A549 (cell line): ENCODE measurements at regions not wholly inside any gene's neighbourhood (a gene's known extent, or its start where the extent isn't known, plus 50 kb on each side); places are given as distances from the start of the nearest gene placed in this dataset.

Source experiments
- ATAC-seq, 2 experiments: fragments of 200-7000 bp in 1 of 2; fragments of >200 bp in 1 of 2; cut with Nextera tagmentation in 1 of 2; cut with Tn5 transposase in 1 of 2; 3 replicates each; pipeline versions ENCODE4 v1.8.0 to v1.9.1; 2018 to 2020; ENCODE audit warnings: mild to moderate bottlenecking in 1 of 2, moderate library complexity in 1 of 2
- CTCF ChIA-PET: fragments of 300-600 bp; sonication (Branson Sonifier 250); formaldehyde crosslinking; extraction: SDS; loops from one replicate; lab custom pipeline; 2021; ENCODE audit warnings: antibody characterized with exemption, inconsistent platforms; lab: Yijun Ruan, JAX
- POLR2A ChIA-PET: fragments of 350-600 bp; formaldehyde crosslinking; extraction: SDS; loops from one replicate; lab custom pipeline; 2021; ENCODE audit warnings: antibody characterized with exemption, inconsistent platforms; lab: Yijun Ruan, JAX
- DNase-seq, 2 experiments: peaks; one replicate each; pipeline versions ENCODE4 v3.0.0 to v3.0.0-alpha.2; 2011 to 2016; ENCODE audit warnings: low read depth in 1 of 2, low spot score in 1 of 2
- FAIRE-seq: peaks from 2 replicates; lab custom pipeline; 2011; peaks lifted over from hg19 to GRCh38; lab: Jason Lieb, UNC
- H3K27ac ChIP-seq, 2 experiments: fragments of >200 bp; sonication (Bioruptor Twin); formaldehyde crosslinking; 3 replicates each; pipeline ENCODE4 v1.5.1; 2016 to 2017
- H3K4me1 ChIP-seq: fragments of >200 bp; sonication (Bioruptor Twin); formaldehyde crosslinking; 3 replicates; pipeline ENCODE4 v1.6.1; 2016
- H3K4me2 ChIP-seq: fragments of >200 bp; sonication (Bioruptor Twin); formaldehyde crosslinking; 3 replicates; pipeline ENCODE4 v1.6.1; 2016
- H3K4me3 ChIP-seq: fragments of >200 bp; sonication (Bioruptor Twin); formaldehyde crosslinking; 3 replicates; pipeline ENCODE4 v1.5.1; 2016
- H3K9me3 ChIP-seq: fragments of >200 bp; sonication (Bioruptor Twin); formaldehyde crosslinking; 3 replicates; pipeline ENCODE4 v1.6.1; 2016
- CEBPB ChIP-seq, 2 experiments: fragments of >200 bp in 1 of 2; sonication (Bioruptor Twin) in 1 of 2; formaldehyde crosslinking in 1 of 2; IDR thresholded peaks; 2 replicates each; pipeline ENCODE4 v1.6.1; 2012 to 2016
- EP300 ChIP-seq, 2 experiments: fragments of >200 bp; sonication (Bioruptor Twin); formaldehyde crosslinking; IDR thresholded peaks; 2 replicates in 1 of 2; 3 replicates in 1 of 2; pipeline ENCODE4 v1.6.1; 2016 to 2017
- FOSL2 ChIP-seq, 2 experiments: fragments of 450-650 bp in 1 of 2; fragments of >200 bp in 1 of 2; sonication (Bioruptor Twin) in 1 of 2; formaldehyde crosslinking; IDR thresholded peaks; 2 replicates each; pipeline versions ENCODE4 v1.5.0 to v1.6.1; 2016 to 2020; ENCODE audit warnings: mild to moderate bottlenecking in 1 of 2, moderate library complexity in 1 of 2
- HDAC2 ChIP-seq: fragments of 200-600 bp; sonication (generic); IDR thresholded peaks from 2 replicates; pipeline ENCODE4 v1.6.1; 2016
- JUN ChIP-seq, 2 experiments: fragments of >200 bp; sonication (Bioruptor Twin); formaldehyde crosslinking; IDR thresholded peaks; 2 replicates in 1 of 2; 3 replicates in 1 of 2; pipeline ENCODE4 v1.6.1; 2016 to 2017
- MAFK ChIP-seq: fragments of 450-650 bp; IDR thresholded peaks from 2 replicates; pipeline ENCODE4 v1.6.1; 2014; ENCODE audit not compliant: partially characterized antibody
- NFE2L2 ChIP-seq: fragments of 150-350 bp; conservative IDR thresholded peaks from 2 replicates; pipeline ENCODE4 v1.6.1; 2014; ENCODE audit warnings: low read length
- RNF2 ChIP-seq: fragments of 200-600 bp; sonication (generic); IDR thresholded peaks from 2 replicates; pipeline ENCODE4 v1.6.1; 2016; ENCODE audit warnings: low read depth, mild to moderate bottlenecking, antibody characterized with exemption, moderate library complexity, borderline replicate concordance
- ZNF302 ChIP-seq: fragments of 250-450 bp; sonication (Bioruptor Pico); IDR thresholded peaks from 2 replicates; pipeline ENCODE4 v1.9.0; 2021; ENCODE audit warnings: inconsistent platforms, mild to moderate bottlenecking, moderate library complexity
- ZSCAN20 ChIP-seq: fragments of 250-450 bp; sonication (Bioruptor Pico); IDR thresholded peaks from 2 replicates; pipeline ENCODE4 v1.8.0; 2022; ENCODE audit warnings: mild to moderate bottlenecking, moderate library complexity
- WGBS: methylation state at CpG from one replicate; pipeline ENCODE4 v1.1.6; 2017; ENCODE audit errors: missing lambda C conversion rate; 5-methylcytosine and 5-hydroxymethylcytosine counted together
- TF ChIP-seq, protein P1 (sequence below): fragments of >200 bp; sonication (Bioruptor Twin); formaldehyde crosslinking; IDR thresholded peaks from 3 replicates; pipeline ENCODE4 v1.5.1; 2016
- TF ChIP-seq, protein P2 (sequence below): IDR thresholded peaks from 2 replicates; pipeline ENCODE4 v1.6.1; 2012
- TF ChIP-seq, protein P3 (sequence below): fragments of 450-650 bp; IDR thresholded peaks from 2 replicates; pipeline ENCODE4 v1.6.1; 2014; ENCODE audit warnings: antibody characterized with exemption

DNA sequence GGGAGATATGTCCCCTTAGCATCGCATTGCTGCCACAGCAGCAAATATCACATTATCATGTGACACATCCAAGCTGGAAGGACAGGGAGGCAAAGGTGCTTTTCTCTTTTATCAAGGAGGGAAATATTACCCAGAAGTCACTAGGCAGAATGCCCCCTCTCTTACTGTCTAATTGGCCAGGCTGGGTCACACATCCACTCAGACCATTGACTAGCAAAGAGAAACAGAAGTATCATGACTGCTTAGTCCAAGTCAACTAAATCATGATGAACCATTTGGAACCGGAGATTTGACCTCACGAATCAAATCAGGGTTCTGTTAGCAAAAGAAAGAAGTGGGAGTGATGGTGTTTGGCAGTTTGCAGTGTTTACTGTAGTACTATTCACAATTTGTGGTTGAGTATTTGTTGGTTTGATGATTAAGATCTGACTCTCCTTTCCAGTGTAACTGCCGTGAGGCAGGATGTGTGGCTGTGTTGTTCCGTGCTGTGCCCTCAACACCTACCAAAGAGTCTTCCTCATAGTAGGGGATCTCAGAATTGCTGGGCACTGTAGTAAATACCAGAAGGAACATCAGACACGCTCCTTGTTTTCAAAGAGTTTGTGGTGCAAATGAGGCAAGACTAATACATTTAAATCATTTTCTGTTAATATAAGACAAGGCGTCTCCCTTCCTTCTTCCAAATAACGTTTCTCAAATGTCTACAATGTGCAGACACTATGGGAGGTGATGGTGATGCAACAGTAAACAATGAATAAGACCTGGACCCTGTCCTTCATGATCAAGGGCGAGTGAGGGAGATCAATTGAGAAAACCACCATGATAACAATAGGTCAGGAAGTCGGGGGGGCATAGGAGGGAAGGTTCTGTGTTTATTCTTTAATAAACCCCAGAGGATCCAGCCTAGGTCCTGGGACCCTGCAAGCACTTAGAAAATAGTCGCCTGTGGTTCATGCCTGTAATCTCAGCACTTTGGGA is 194.4 kb upstream of the CRY1 start:
- Histone ChIP-seq H3K9me3 (0 out of 3 replicates have a peak, but pooled peaks cover 6% of the 10 kb centered on the region), H3K4me2 (no peak overlapping the region), H3K27ac (no peak overlapping the region), H3K4me3 (no peak overlapping the region), H3K4me1 (peaks cover 6% of the 10 kb centered on the region; the same call in 1 of the 3 replicates)
- ATAC-seq (no peak), DNase-seq (no peak), FAIRE-seq (no peak)
- CTCF ChIA-PET, result interaction anchor here (0.8 kb wide), 1 partner anchor 118 kb away, joined by 3 read pairs; no protein-coding TSS in a partner anchor
- WGBS, result 47% methylated on average over 11 of the region's 11 CpGs
- POLR2A ChIA-PET, result no interaction called here
- TF ChIP-seq RNF2 (no peak), EP300 (IDR thresholded peaks at IDR 0.05) (no peak)

DNA sequence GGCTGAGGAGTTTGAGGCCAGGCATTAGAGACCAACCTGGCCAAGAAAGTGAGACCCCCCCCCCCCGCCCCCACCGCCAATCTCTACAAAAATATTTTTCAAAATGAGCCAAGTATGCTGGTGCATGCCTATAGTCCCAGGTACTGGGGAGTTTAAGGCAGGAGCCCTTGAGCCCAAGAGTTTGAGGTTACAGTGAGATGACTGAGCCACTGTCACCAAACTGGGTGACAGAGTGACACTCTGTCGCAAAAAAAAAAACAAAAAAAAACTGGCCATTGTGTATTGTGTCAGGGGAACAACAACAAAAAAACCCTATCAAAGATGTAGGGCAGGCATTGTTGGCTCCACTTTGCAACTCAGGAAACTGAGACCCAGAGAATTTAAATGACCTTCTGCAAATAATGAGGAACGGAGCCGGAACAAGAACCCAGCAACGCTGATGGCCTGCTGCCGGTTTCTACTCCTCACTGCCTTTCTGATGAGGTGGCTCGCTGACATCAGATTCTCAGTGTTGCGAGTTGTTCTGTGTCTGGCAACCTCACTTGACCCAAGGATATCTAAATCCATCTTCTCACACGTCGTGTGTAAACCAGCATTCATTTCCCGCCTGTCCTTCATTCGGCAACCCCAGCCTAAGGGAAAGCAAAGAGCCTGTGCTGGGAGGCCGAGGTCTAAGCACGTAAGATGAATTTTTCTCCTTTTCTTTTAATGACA is 195.2 kb upstream of the CRY1 start:
- Histone ChIP-seq H3K4me1 (peaks cover 6% of the 10 kb centered on the region; the same call in 1 of the 3 replicates), H3K4me3 (no peak overlapping the region), H3K4me2 (no peak overlapping the region), H3K9me3 (0 out of 3 replicates have a peak, but pooled peaks cover 6% of the 10 kb centered on the region), H3K27ac (no peak overlapping the region)
- 78% methylated on average over 15 of the region's 15 CpGs for WGBS
- ATAC-seq, result no peak
- TF ChIP-seq, protein P1, sequence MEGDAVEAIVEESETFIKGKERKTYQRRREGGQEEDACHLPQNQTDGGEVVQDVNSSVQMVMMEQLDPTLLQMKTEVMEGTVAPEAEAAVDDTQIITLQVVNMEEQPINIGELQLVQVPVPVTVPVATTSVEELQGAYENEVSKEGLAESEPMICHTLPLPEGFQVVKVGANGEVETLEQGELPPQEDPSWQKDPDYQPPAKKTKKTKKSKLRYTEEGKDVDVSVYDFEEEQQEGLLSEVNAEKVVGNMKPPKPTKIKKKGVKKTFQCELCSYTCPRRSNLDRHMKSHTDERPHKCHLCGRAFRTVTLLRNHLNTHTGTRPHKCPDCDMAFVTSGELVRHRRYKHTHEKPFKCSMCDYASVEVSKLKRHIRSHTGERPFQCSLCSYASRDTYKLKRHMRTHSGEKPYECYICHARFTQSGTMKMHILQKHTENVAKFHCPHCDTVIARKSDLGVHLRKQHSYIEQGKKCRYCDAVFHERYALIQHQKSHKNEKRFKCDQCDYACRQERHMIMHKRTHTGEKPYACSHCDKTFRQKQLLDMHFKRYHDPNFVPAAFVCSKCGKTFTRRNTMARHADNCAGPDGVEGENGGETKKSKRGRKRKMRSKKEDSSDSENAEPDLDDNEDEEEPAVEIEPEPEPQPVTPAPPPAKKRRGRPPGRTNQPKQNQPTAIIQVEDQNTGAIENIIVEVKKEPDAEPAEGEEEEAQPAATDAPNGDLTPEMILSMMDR, result no peak
- no peak for TF ChIP-seq ZSCAN20
- TF ChIP-seq HDAC2, result no peak
- no peak for TF ChIP-seq NFE2L2
- ChIA-PET CTCF (no interaction called here), POLR2A (no interaction called here)
- FAIRE-seq, result peak; percentile 23
- DNase-seq, result no peak

DNA sequence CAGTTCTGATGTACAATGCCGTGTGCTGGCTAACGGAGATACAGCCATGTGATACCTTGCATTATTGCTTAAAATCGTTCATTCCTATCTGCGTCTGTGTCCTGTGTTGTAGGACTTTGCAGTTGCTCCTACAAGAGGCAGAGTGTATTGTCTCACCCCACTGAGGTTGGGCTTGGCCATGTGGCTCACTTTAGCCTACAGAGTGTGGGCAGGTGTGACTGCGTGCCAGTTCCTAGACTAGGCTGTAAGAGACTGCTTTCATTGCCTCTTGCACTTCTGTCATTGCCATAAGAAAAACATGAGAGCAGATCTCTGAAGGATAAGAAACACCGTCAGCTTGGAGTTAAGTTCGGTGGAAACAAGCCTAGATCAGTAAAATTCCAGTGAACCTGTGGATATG is 197.7 kb upstream of the CRY1 start:
- H3K9me3 ChIP-seq, result no peaks in the 10 kb centered on the region
- no peak overlapping the region for H3K4me2 ChIP-seq
- H3K4me3 ChIP-seq, result no peak overlapping the region
- FAIRE-seq, result no peak
- POLR2A ChIA-PET, result no interaction called here
- H3K4me1 ChIP-seq, result peaks cover 10% of the 10 kb centered on the region
- no peak for TF ChIP-seq JUN (IDR thresholded peaks at IDR 0.05)
- no peak for TF ChIP-seq ZNF302 (CRISPR knock-in tag)
- TF ChIP-seq, all 56 proteins: peak for 0
- CTCF ChIA-PET, result no interaction called here
- ATAC-seq, result no peak
- 71% methylated on average over 7 of the region's 7 CpGs for WGBS
- H3K27ac ChIP-seq, result no peak overlapping the region
- DNase-seq, result no peak

DNA sequence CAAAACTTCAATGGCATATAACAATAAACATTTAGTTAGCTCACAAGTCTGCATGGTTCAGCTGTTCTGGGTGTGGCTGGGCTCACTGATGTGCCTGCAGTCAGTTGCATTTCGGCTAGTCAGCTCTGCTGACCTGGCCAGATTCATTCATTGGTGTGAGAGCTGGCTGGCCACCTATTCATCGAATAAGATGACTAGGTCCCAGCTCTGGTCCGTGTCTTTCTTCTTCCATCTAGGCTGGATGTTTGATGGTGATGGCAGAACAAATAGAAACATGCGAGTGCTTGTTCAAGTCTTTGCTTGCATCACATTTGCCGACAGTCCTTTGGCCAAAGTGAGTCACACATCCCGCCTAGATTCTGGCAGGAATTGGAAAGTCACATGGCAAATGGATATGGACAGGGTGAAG is 203.3 kb upstream of the CRY1 start:
- POLR2A ChIA-PET, result no interaction called here
- FAIRE-seq, result peak; percentile 49
- H3K4me1 ChIP-seq, result peaks cover 19% of the 10 kb centered on the region
- TF ChIP-seq, protein P2, sequence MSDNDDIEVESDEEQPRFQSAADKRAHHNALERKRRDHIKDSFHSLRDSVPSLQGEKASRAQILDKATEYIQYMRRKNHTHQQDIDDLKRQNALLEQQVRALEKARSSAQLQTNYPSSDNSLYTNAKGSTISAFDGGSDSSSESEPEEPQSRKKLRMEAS, result peak; percentile 48
- TF ChIP-seq, protein P3, sequence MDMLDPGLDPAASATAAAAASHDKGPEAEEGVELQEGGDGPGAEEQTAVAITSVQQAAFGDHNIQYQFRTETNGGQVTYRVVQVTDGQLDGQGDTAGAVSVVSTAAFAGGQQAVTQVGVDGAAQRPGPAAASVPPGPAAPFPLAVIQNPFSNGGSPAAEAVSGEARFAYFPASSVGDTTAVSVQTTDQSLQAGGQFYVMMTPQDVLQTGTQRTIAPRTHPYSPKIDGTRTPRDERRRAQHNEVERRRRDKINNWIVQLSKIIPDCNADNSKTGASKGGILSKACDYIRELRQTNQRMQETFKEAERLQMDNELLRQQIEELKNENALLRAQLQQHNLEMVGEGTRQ, result peak; percentile 27; the same call in 1 of the 2 replicates
- peak; percentile 38 for TF ChIP-seq MAFK
- TF ChIP-seq CEBPB (IDR thresholded peaks at IDR 0.05), result peak; percentile 7 to 58; a peak in 1 of 4 replicates
- TF ChIP-seq FOSL2 (IDR thresholded peaks at IDR 0.05), result peak; percentile 36; the same call in 1 of the 2 replicates
- peak; percentile 58 for TF ChIP-seq FOSL2 (CRISPR knock-in tag; IDR thresholded peaks at IDR 0.05)
- TF ChIP-seq JUN (IDR thresholded peaks at IDR 0.05), result no peak
- H3K4me3 ChIP-seq, result no peak overlapping the region
- peak; percentile 26 to 69 for DNase-seq
- 6% methylated on average over 6 of the region's 6 CpGs for WGBS
- peak; percentile 71 to 78 for ATAC-seq
- H3K9me3 ChIP-seq, result no peaks in the 10 kb centered on the region
- H3K27ac ChIP-seq, result peak overlapping the region in 1 of 2 experiments; percentile 63; a peak in 4 of 6 replicates
- CTCF ChIA-PET, result interaction anchor here (0.8 to 4.9 kb wide), 5 partner anchors 21 to 311 kb away, joined by 3 to 23 read pairs (median 5); no protein-coding TSS in a partner anchor
- H3K4me2 ChIP-seq, result peak overlapping the region; percentile 58
